Caco-2 (cell line): ENCODE measurements at regions not wholly inside any gene's neighbourhood (a gene's known extent, or its start where the extent isn't known, plus 50 kb on each side); places are given as distances from the start of the nearest gene placed in this dataset.

Experiments used
- BruUV-seq: library from RNA; stranded (reverse); fragments of 400-500 nt; replicated peaks from 2 replicates; lab custom pipeline; 2021; lab: Mats Ljungman, UMichigan
- CTCF ChIA-PET: fragments of 300-600 bp; sonication (Branson Sonifier 250); formaldehyde crosslinking; loops from one replicate; lab custom pipeline; 2022; ENCODE audit warnings: antibody characterized with exemption; lab: Charles Lee
- POLR2A ChIA-PET: fragments of 300-600 bp; sonication (Branson Sonifier 250); formaldehyde crosslinking; loops from one replicate; lab custom pipeline; 2022; ENCODE audit warnings: antibody characterized with exemption; lab: Charles Lee
- DNase-seq, 2 experiments: peaks; one replicate each; pipeline versions ENCODE4 v3.0.0 to v3.0.0-alpha.2; 2020 to 2022
- H3K27me3 ChIP-seq: replicated peaks from 2 replicates; pipeline ENCODE4 v1.6.0; 2011; ENCODE audit warnings: low read length; ENCODE audit not compliant: control insufficient read depth, insufficient read depth
- H3K36me3 ChIP-seq: 2 replicates; pipeline ENCODE4 v1.5.1; 2011; ENCODE audit warnings: low read length; ENCODE audit not compliant: control insufficient read depth, insufficient read depth
- H3K4me1 ChIP-seq: fragments of 250-450 bp; sonication (Bioruptor Pico); 2 replicates; pipeline ENCODE4 v1.5.1; 2020; ENCODE audit warnings: mild to moderate bottlenecking
- H3K4me3 ChIP-seq: 2 replicates; pipeline ENCODE4 v1.5.1; 2011; ENCODE audit warnings: low read depth, mild to moderate bottlenecking, control low read depth, low read length
- H3K9me3 ChIP-seq: fragments of 250-450 bp; sonication (Bioruptor Pico); 2 replicates; pipeline ENCODE4 v1.5.1; 2020; ENCODE audit warnings: mild to moderate bottlenecking, moderate library complexity
- H3K27ac Mint-ChIP-seq: one replicate; pipeline ENCODE4 v1.8.0; 2022; ENCODE audit warnings: mixed read lengths; ENCODE audit not compliant: unreplicated experiment
- H3K27me3 Mint-ChIP-seq: one replicate; pipeline ENCODE4 v1.8.0; 2022; ENCODE audit warnings: mixed read lengths; ENCODE audit not compliant: insufficient read depth, unreplicated experiment
- H3K36me3 Mint-ChIP-seq: one replicate; pipeline ENCODE4 v1.8.0; 2022; ENCODE audit warnings: mild to moderate bottlenecking, mixed read lengths; ENCODE audit not compliant: insufficient read depth, unreplicated experiment
- H3K4me1 Mint-ChIP-seq: one replicate; pipeline ENCODE4 v1.8.0; 2022; ENCODE audit warnings: low read depth, mixed read lengths; ENCODE audit not compliant: unreplicated experiment
- H3K4me3 Mint-ChIP-seq: one replicate; pipeline ENCODE4 v1.8.0; 2022; ENCODE audit warnings: mild to moderate bottlenecking, moderate library complexity, mixed read lengths; ENCODE audit not compliant: unreplicated experiment
- H3K9me3 Mint-ChIP-seq: one replicate; pipeline ENCODE4 v1.8.0; 2022; ENCODE audit warnings: mixed read lengths; ENCODE audit not compliant: unreplicated experiment
- intact Hi-C: fragments of 100-400 bp; cut with micrococcal nuclease; formaldehyde crosslinking; loops from one replicate; pipeline ENCODE4 v1.10.0; 2022; ENCODE audit not compliant: unreplicated experiment
- TF ChIP-seq, protein P1 (sequence below), 2 experiments: fragments of 200-600 bp in 1 of 2; IDR thresholded peaks; 1 replicate in 1 of 2; 2 replicates in 1 of 2; pipeline versions ENCODE4 v1.5.1 to v1.8.0; 2011 to 2022; ENCODE audit warnings: antibody characterized with exemption in 1 of 2, control low read depth in 1 of 2, inconsistent platforms in 1 of 2, low read depth in 1 of 2, low read length in 1 of 2, mild to moderate bottlenecking in 1 of 2, moderate library complexity in 1 of 2; ENCODE audit not compliant: insufficient read depth in 1 of 2, severe bottlenecking in 1 of 2, unreplicated experiment in 1 of 2

DNA sequence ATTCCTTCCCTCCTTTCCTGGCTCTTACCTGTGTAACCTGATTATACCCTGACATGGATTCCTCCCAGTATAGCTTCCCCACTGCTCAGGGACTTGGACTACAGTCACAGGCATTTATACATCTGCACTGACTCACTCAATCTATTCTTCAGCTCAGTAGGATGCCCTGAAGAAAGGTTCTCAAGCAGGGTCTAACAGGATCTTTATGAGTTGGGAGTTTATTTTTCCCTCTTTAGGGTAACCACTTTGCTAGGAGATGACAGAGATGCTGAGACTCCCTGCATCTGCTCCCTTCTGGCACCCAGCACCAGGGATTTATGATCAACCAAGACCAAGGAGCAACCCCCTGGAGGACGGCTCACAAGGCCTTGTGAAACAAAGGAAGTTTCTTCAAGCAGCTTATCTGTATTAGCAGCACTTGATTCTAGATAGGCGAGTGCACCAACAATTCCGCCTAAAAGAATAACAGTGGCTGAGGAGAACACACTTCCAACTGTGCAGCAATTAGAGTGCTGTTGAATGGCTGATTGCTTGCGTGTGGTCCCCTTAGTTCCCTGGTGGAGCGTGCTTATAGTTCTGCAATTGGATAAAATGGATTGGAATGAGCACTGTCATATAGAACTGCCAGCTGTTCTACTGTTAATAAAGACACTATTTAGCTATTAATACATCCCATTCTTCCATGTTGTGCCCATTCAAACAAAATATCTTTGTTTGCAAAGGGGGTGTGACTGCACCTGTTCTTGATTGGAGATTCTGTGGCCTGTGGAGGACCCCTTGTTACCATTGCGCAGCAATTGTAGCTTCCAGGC, 482.6 kb downstream of the ZNF608 start:
- Histone ChIP-seq H3K9me3 (no peaks in the 10 kb centered on the region), H3K36me3 (no peaks in the 10 kb centered on the region), H3K4me3 (no peak overlapping the region), H3K27me3 (no peaks in the 10 kb centered on the region), H3K4me1 (peaks cover 14% of the 10 kb centered on the region)
- H3K4me3 Mint-ChIP-seq, result no peak overlapping the region
- ChIA-PET POLR2A (no interaction called here), CTCF (no interaction called here)
- H3K27me3 Mint-ChIP-seq, result no peaks in the 10 kb centered on the region
- no peaks in the 10 kb centered on the region for H3K36me3 Mint-ChIP-seq
- TF ChIP-seq, protein P1, sequence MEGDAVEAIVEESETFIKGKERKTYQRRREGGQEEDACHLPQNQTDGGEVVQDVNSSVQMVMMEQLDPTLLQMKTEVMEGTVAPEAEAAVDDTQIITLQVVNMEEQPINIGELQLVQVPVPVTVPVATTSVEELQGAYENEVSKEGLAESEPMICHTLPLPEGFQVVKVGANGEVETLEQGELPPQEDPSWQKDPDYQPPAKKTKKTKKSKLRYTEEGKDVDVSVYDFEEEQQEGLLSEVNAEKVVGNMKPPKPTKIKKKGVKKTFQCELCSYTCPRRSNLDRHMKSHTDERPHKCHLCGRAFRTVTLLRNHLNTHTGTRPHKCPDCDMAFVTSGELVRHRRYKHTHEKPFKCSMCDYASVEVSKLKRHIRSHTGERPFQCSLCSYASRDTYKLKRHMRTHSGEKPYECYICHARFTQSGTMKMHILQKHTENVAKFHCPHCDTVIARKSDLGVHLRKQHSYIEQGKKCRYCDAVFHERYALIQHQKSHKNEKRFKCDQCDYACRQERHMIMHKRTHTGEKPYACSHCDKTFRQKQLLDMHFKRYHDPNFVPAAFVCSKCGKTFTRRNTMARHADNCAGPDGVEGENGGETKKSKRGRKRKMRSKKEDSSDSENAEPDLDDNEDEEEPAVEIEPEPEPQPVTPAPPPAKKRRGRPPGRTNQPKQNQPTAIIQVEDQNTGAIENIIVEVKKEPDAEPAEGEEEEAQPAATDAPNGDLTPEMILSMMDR (IDR thresholded peaks at IDR 0.05; ENCODE audit: insufficient read depth in 1 of 2, low read depth in 1 of 2, low read length in 1 of 2, severe bottlenecking in 1 of 2, unreplicated experiment in 1 of 2), result no peak
- no TSS peak for BruUV-seq
- no peak overlapping the region for H3K27ac Mint-ChIP-seq
- peaks cover 4% of the 10 kb centered on the region for H3K9me3 Mint-ChIP-seq
- H3K4me1 Mint-ChIP-seq, result no peaks in the 10 kb centered on the region
- intact Hi-C loops, result no loop called here
- no peak for DNase-seq

DNA sequence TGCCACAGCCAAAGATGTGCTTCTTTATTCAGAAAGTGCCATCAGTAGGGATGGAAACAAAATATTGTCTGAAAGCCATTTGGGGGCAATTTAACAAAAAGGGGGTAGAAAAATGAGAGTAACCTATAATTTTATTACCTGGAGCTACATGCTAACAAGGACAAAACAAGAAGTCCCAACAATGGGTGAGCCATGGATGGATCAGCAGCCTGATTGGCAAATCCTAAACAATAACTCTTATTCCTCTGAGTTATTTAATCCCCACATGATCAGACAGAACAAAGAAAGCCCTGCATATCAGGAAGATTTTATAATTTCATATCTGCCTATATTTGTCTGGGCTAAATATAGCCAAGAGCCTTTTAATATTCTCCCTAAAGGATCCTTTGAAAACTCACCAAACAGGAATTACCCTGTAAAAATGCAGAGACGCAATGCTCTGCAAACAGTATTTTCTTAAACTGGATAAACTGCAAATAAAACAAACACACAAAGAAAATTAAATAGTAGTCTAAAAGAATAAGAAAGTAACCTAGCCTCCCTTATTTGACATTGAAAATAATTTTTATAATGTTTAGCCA, 483.4 kb downstream of the ZNF608 start:
- Mint-ChIP-seq H3K27ac (no peak overlapping the region), H3K4me3 (no peak overlapping the region), H3K27me3 (no peaks in the 10 kb centered on the region), H3K36me3 (no peaks in the 10 kb centered on the region), H3K9me3 (peaks cover 12% of the 10 kb centered on the region), H3K4me1 (no peaks in the 10 kb centered on the region)
- Histone ChIP-seq H3K9me3 (no peaks in the 10 kb centered on the region), H3K4me3 (no peak overlapping the region), H3K27me3 (no peaks in the 10 kb centered on the region), H3K4me1 (peaks cover 14% of the 10 kb centered on the region), H3K36me3 (no peaks in the 10 kb centered on the region)
- DNase-seq, result no peak
- ChIA-PET POLR2A (no interaction called here), CTCF (no interaction called here)
- TF ChIP-seq, protein P1 (IDR thresholded peaks at IDR 0.05; ENCODE audit: insufficient read depth in 1 of 2, low read depth in 1 of 2, low read length in 1 of 2, severe bottlenecking in 1 of 2, unreplicated experiment in 1 of 2), result no peak
- no TSS peak for BruUV-seq
- intact Hi-C loops, result no loop called here

DNA sequence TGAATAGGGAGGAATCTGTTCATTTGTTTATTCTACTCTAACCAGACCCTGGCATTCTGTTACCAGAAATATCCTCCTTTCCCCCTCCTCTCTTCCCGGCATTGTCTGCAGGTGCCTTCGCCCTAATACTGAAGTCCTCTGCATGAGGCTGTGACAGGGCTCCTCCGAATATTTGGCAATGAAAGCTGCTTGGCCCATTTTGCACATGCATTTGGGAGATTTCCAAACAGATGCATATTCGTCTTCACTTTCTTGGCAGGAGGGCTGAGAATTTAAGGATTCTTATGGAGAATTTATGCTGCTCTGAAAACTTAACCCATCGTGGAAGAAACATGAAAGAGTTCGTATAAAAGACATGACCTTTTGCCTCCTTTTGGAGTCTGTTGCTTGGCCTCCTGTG, 484.0 kb downstream of the ZNF608 start:
- H3K9me3 Mint-ChIP-seq, result peaks cover 17% of the 10 kb centered on the region
- POLR2A ChIA-PET, result no interaction called here

More for the DNA sequence above, 484.0 kb downstream of the ZNF608 start:
- no peak overlapping the region for H3K4me3 ChIP-seq
- H3K4me1 ChIP-seq, result peaks cover 14% of the 10 kb centered on the region
- no TSS peak for BruUV-seq
- intact Hi-C loops, result no loop called here
- Mint-ChIP-seq H3K27ac (no peak overlapping the region), H3K36me3 (no peaks in the 10 kb centered on the region), H3K4me1 (no peaks in the 10 kb centered on the region), H3K4me3 (no peak overlapping the region), H3K27me3 (no peaks in the 10 kb centered on the region)
- no peaks in the 10 kb centered on the region for H3K36me3 ChIP-seq
- no peak for DNase-seq
- TF ChIP-seq, protein P1 (IDR thresholded peaks at IDR 0.05; ENCODE audit: insufficient read depth in 1 of 2, low read depth in 1 of 2, low read length in 1 of 2, severe bottlenecking in 1 of 2, unreplicated experiment in 1 of 2), result no peak
- H3K27me3 ChIP-seq, result no peaks in the 10 kb centered on the region
- H3K9me3 ChIP-seq, result no peaks in the 10 kb centered on the region
- CTCF ChIA-PET, result no interaction called here
